ENCODE measurements at regions not wholly inside any gene's neighbourhood (a gene's known extent, or its start where the extent isn't known, plus 50 kb on each side); places are given as distances from the start of the nearest gene placed in this dataset.

- TF ChIP-seq SUZ12 (IDR thresholded peaks at IDR 0.05; ENCODE audit: extremely low read depth, insufficient read depth, insufficient read length): no peak
- Histone ChIP-seq H3K4me3 (ENCODE audit: insufficient read length, low read depth) (no peak overlapping the region), H3K9ac (ENCODE audit: insufficient read length, low read depth) (no peak overlapping the region), H3K9me3 (ENCODE audit: insufficient read depth, low read length) (no peaks in the 10 kb centered on the region), H3K36me3 (ENCODE audit: insufficient read depth, insufficient read length, low read length) (peaks cover 2% of the 10 kb centered on the region), H3K27me3 (ENCODE audit: insufficient read depth, insufficient read length) (no peaks in the 10 kb centered on the region), H3K4me1 (ENCODE audit: insufficient read depth, insufficient read length) (no peaks in the 10 kb centered on the region)
- no peak for DNase-seq (ENCODE audit: low read depth, low spot score)
Measured at GRCh38 chr6:56745081-56745480, 102.4 kb upstream of the DST start.

DNA sequence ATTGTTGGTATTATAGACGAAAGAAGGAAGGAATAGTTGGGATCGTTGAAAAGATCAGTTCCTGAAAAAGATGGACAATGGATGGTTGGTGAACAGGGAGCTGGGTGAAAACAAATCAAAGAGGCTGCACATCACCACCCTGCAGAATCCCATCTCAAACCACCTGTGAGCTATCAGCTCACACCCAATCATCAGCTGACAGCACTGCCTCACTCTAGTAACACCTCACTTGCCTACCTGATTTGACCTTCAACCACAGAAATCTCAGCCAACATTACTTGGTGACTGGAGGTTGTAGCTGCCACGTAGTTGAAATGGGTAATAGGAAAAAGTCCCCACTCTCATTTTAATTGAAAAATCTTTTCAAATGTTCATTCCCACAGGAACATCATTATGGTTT lies 101.8 kb upstream of the DST start:
- H3K36me3 ChIP-seq (ENCODE audit: insufficient read depth, insufficient read length, low read length): peaks cover 3% of the 10 kb centered on the region
- H3K9ac ChIP-seq (ENCODE audit: insufficient read length, low read depth): no peak overlapping the region
- no peak for DNase-seq (ENCODE audit: low read depth, low spot score)
- H3K4me1 ChIP-seq (ENCODE audit: insufficient read depth, insufficient read length): no peaks in the 10 kb centered on the region
- no peak for TF ChIP-seq YY1 (IDR thresholded peaks at IDR 0.05; ENCODE audit: insufficient read depth, insufficient read length)
- no peak for TF ChIP-seq ZNF274 (IDR thresholded peaks at IDR 0.05; ENCODE audit: low read depth, low read length)
- TF ChIP-seq SUZ12 (IDR thresholded peaks at IDR 0.05; ENCODE audit: extremely low read depth, insufficient read depth, insufficient read length): no peak
- no peaks in the 10 kb centered on the region for H3K9me3 ChIP-seq (ENCODE audit: insufficient read depth, low read length)
- no peaks in the 10 kb centered on the region for H3K27me3 ChIP-seq (ENCODE audit: insufficient read depth, insufficient read length)
- H3K4me3 ChIP-seq (ENCODE audit: insufficient read length, low read depth): no peak overlapping the region

- H3K9ac ChIP-seq (ENCODE audit: insufficient read length, low read depth): no peak overlapping the region
- no peaks in the 10 kb centered on the region for H3K4me1 ChIP-seq (ENCODE audit: insufficient read depth, insufficient read length)
- H3K4me3 ChIP-seq (ENCODE audit: insufficient read length, low read depth): no peak overlapping the region
- H3K36me3 ChIP-seq (ENCODE audit: insufficient read depth, insufficient read length, low read length): peaks cover 3% of the 10 kb centered on the region
- H3K27me3 ChIP-seq (ENCODE audit: insufficient read depth, insufficient read length): no peaks in the 10 kb centered on the region
- no peak for TF ChIP-seq SUZ12 (IDR thresholded peaks at IDR 0.05; ENCODE audit: extremely low read depth, insufficient read depth, insufficient read length)
- TF ChIP-seq ZNF274 (IDR thresholded peaks at IDR 0.05; ENCODE audit: low read depth, low read length): no peak
- TF ChIP-seq YY1 (IDR thresholded peaks at IDR 0.05; ENCODE audit: insufficient read depth, insufficient read length): no peak
- H3K9me3 ChIP-seq (ENCODE audit: insufficient read depth, low read length): no peaks in the 10 kb centered on the region
- DNase-seq (ENCODE audit: low read depth, low spot score): no peak
Measured at GRCh38 chr6:56742122-56742791, 99.6 kb upstream of the DST start.

DNA sequence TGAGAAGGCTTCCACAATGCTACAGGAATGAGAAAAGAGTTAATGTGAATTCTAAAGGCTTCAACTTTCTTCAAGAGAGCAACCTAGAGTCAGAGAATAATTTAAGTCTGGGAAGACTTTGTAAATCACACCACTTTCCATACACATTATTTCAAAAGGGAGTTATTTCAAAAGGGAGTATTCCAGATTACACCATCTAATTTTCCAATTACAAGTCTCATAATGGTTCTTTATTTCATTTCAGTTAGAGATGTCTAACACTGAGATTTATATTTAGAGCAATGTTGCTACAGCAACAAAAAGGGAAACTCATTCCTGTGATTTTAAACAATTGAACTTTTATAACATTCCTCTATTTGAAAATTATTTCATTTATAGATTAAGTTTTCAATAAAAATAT lies 98.8 kb upstream of the DST start:
- no peaks in the 10 kb centered on the region for H3K4me1 ChIP-seq (ENCODE audit: insufficient read depth, insufficient read length)
- no peak overlapping the region for H3K4me3 ChIP-seq (ENCODE audit: insufficient read length, low read depth)
- TF ChIP-seq ZNF274 (IDR thresholded peaks at IDR 0.05; ENCODE audit: low read depth, low read length) (no peak), SUZ12 (IDR thresholded peaks at IDR 0.05; ENCODE audit: extremely low read depth, insufficient read depth, insufficient read length) (no peak), YY1 (IDR thresholded peaks at IDR 0.05; ENCODE audit: insufficient read depth, insufficient read length) (no peak)

DNA sequence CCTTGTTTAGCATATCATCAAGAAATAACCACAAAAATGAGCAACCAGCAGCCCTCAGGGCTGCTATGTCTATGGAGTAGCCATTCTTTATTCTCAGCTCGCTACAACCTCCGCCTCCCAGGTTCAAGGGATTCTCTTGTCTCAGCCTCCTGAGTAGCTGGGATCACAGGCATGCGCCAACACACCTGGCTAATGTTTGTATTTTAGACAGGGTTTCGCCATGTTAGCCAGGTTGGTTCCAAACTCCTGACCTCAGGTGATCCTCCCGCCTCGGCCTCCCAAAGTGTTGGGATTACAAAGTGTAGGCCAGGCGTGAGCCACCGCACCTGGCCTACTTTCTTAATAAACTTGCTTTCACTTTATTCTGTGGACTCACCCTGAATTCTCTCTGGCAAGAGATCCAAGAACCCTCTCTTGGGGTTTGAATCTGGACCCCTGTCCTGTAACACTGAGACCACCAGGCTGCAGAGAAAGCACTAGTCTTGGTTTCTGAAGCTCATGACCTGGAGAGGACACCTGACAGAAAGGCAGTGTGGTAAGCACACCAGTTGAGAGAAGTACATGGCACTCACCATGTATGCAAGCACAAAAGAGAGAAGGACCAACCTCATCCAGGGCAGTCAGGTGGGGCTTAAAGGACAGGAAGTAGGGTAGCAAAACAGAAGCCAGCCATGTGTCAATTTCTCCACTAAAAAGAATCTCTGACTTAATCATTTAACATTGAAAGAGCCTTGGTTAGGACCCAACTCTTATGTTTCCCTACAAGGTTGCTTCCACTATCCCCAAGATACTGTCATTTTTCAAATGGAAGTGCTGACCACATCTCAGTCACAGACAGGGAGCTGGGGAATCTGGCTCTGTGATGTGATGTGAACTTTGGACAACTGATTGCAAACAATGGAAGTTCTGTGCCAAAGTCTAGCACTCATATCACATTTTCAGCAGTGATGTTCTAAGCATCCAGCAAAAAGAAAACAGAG lies 97.4 kb upstream of the DST start:
- Histone ChIP-seq H3K9me3 (ENCODE audit: insufficient read depth, low read length) (no peaks in the 10 kb centered on the region), H3K4me3 (ENCODE audit: insufficient read length, low read depth) (no peak overlapping the region), H3K9ac (ENCODE audit: insufficient read length, low read depth) (no peak overlapping the region), H3K4me1 (ENCODE audit: insufficient read depth, insufficient read length) (no peaks in the 10 kb centered on the region), H3K27me3 (ENCODE audit: insufficient read depth, insufficient read length) (no peaks in the 10 kb centered on the region), H3K36me3 (ENCODE audit: insufficient read depth, insufficient read length, low read length) (peaks cover 3% of the 10 kb centered on the region)
- TF ChIP-seq ZNF274 (IDR thresholded peaks at IDR 0.05; ENCODE audit: low read depth, low read length) (no peak), SUZ12 (IDR thresholded peaks at IDR 0.05; ENCODE audit: extremely low read depth, insufficient read depth, insufficient read length) (no peak), YY1 (IDR thresholded peaks at IDR 0.05; ENCODE audit: insufficient read depth, insufficient read length) (no peak)
- DNase-seq (ENCODE audit: low read depth, low spot score): no peak

More for the DNA sequence above, 98.8 kb upstream of the DST start:
- Histone ChIP-seq H3K9ac (ENCODE audit: insufficient read length, low read depth) (no peak overlapping the region), H3K9me3 (ENCODE audit: insufficient read depth, low read length) (no peaks in the 10 kb centered on the region), H3K27me3 (ENCODE audit: insufficient read depth, insufficient read length) (no peaks in the 10 kb centered on the region), H3K36me3 (ENCODE audit: insufficient read depth, insufficient read length, low read length) (peaks cover 3% of the 10 kb centered on the region)
- no peak for DNase-seq (ENCODE audit: low read depth, low spot score)

DNA sequence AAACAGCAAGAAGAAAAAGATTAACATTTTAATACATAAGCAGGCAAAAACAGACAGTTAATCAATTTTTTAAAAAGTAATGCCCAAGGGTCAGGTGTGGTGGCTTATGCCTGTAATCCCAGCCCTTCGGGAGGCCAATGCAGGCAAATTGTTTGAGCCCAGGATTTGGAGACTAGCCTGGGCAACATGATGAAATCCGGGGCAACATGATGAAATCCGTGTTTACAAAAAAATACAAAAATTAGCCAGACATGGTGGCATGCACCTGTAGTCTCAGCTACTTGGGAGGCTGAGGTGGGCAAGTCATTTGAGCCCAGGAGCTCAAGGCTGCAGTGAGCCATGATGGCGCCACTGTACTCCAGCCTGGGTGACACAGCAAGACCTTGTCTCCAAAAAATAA lies 94.1 kb upstream of the DST start:
- Histone ChIP-seq H3K36me3 (ENCODE audit: insufficient read depth, insufficient read length, low read length) (peaks cover 10% of the 10 kb centered on the region), H3K27me3 (ENCODE audit: insufficient read depth, insufficient read length) (no peaks in the 10 kb centered on the region), H3K4me3 (ENCODE audit: insufficient read length, low read depth) (no peak overlapping the region), H3K9me3 (ENCODE audit: insufficient read depth, low read length) (no peaks in the 10 kb centered on the region), H3K4me1 (ENCODE audit: insufficient read depth, insufficient read length) (no peaks in the 10 kb centered on the region), H3K9ac (ENCODE audit: insufficient read length, low read depth) (no peak overlapping the region)
- TF ChIP-seq YY1 (IDR thresholded peaks at IDR 0.05; ENCODE audit: insufficient read depth, insufficient read length) (no peak), SUZ12 (IDR thresholded peaks at IDR 0.05; ENCODE audit: extremely low read depth, insufficient read depth, insufficient read length) (no peak), ZNF274 (IDR thresholded peaks at IDR 0.05; ENCODE audit: low read depth, low read length) (no peak)
- DNase-seq (ENCODE audit: low read depth, low spot score): no peak

GRCh38 chr6:56734335-56734734 lies 91.6 kb upstream of the DST start:
- Histone ChIP-seq H3K9ac (ENCODE audit: insufficient read length, low read depth) (no peak overlapping the region), H3K4me1 (ENCODE audit: insufficient read depth, insufficient read length) (no peaks in the 10 kb centered on the region), H3K4me3 (ENCODE audit: insufficient read length, low read depth) (no peak overlapping the region), H3K36me3 (ENCODE audit: insufficient read depth, insufficient read length, low read length) (peaks cover 7% of the 10 kb centered on the region), H3K27me3 (ENCODE audit: insufficient read depth, insufficient read length) (no peaks in the 10 kb centered on the region), H3K9me3 (ENCODE audit: insufficient read depth, low read length) (no peaks in the 10 kb centered on the region)
- TF ChIP-seq ZNF274 (IDR thresholded peaks at IDR 0.05; ENCODE audit: low read depth, low read length): no peak
- no peak for TF ChIP-seq SUZ12 (IDR thresholded peaks at IDR 0.05; ENCODE audit: extremely low read depth, insufficient read depth, insufficient read length)
- no peak for TF ChIP-seq YY1 (IDR thresholded peaks at IDR 0.05; ENCODE audit: insufficient read depth, insufficient read length)
- DNase-seq (ENCODE audit: low read depth, low spot score): no peak

All from NT2/D1 (cell line).